ENCODE measurements at regions not wholly inside any gene's neighbourhood (a gene's known extent, or its start where the extent isn't known, plus 50 kb on each side); places are given as distances from the start of the nearest gene placed in this dataset.

GRCh38 chr20:51134405-51134804, 111.5 kb upstream of the KCNG1 start (continued):
- TF ChIP-seq, protein P1, sequence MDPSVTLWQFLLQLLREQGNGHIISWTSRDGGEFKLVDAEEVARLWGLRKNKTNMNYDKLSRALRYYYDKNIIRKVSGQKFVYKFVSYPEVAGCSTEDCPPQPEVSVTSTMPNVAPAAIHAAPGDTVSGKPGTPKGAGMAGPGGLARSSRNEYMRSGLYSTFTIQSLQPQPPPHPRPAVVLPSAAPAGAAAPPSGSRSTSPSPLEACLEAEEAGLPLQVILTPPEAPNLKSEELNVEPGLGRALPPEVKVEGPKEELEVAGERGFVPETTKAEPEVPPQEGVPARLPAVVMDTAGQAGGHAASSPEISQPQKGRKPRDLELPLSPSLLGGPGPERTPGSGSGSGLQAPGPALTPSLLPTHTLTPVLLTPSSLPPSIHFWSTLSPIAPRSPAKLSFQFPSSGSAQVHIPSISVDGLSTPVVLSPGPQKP (IDR thresholded peaks at IDR 0.05; ENCODE audit: low read depth, low read length), result no peak
- no peak for TF ChIP-seq FOSL2 (IDR thresholded peaks at IDR 0.05)
- TF ChIP-seq FOSL2 (CRISPR knock-in tag; IDR thresholded peaks at IDR 0.05), result no peak
- TF ChIP-seq KDM5A (IDR thresholded peaks at IDR 0.05), result no peak
- TF ChIP-seq RAD21 (conservative IDR thresholded peaks at IDR 0.05 in 1 of 2, IDR thresholded peaks at IDR 0.05 in 1 of 2), result no peak
- TF ChIP-seq, protein P2, sequence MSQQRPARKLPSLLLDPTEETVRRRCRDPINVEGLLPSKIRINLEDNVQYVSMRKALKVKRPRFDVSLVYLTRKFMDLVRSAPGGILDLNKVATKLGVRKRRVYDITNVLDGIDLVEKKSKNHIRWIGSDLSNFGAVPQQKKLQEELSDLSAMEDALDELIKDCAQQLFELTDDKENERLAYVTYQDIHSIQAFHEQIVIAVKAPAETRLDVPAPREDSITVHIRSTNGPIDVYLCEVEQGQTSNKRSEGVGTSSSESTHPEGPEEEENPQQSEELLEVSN (IDR thresholded peaks at IDR 0.05; ENCODE audit: borderline replicate concordance, low read depth), result no peak
- TF ChIP-seq USF2 (IDR thresholded peaks at IDR 0.05), result no peak
- TF ChIP-seq, protein P3, sequence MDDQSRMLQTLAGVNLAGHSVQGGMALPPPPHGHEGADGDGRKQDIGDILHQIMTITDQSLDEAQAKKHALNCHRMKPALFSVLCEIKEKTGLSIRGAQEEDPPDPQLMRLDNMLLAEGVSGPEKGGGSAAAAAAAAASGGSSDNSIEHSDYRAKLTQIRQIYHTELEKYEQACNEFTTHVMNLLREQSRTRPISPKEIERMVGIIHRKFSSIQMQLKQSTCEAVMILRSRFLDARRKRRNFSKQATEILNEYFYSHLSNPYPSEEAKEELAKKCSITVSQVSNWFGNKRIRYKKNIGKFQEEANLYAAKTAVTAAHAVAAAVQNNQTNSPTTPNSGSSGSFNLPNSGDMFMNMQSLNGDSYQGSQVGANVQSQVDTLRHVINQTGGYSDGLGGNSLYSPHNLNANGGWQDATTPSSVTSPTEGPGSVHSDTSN (IDR thresholded peaks at IDR 0.05), result no peak

DNA sequence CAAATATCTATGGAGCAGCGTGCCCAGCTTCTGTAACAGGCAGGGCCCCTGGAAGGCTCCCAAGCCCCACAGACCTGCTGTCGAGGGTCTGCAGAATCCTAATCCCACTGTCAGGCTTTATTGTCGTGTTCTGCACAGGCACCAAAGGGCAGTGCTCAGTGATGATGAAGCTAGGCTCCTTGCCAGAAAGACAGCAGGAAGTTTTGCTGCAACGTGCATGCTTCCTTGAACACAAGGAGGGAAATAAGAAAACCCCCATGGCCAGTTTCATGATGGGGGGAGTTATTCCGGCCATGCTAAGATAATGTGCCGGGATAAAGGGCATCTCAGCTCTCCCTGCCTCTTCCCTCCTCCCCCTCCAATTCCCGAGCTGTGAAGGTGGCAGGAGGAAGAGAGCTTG, 109.4 kb upstream of the KCNG1 start:
- TF ChIP-seq POLR2A (IDR thresholded peaks at IDR 0.05; ENCODE audit: low read length) (no peak), BCL3 (IDR thresholded peaks at IDR 0.05) (no peak)
- no peak for ATAC-seq
- Histone ChIP-seq H3K4me2 (no peak overlapping the region), H3K9me3 (no peaks in the 10 kb centered on the region), H3K4me3 (no peak overlapping the region), H3K27ac (no peak overlapping the region), H3K4me1 (peaks cover 17% of the 10 kb centered on the region)
- FAIRE-seq, result no peak
- CTCF ChIA-PET, result interaction anchor here (1.4 to 2.0 kb wide), 2 partner anchors 117 to 145 kb away, joined by 5 read pairs; no protein-coding TSS in a partner anchor
- POLR2A ChIA-PET, result no interaction called here
- WGBS (ENCODE audit: missing lambda C conversion rate), result 30% methylated on average over 7 of the region's 7 CpGs
- DNase-seq (ENCODE audit: low read depth in 1 of 2, low spot score in 1 of 2), result no peak

- no peak for TF ChIP-seq FOSL2 (IDR thresholded peaks at IDR 0.05)
- no peak for TF ChIP-seq FOSL2 (CRISPR knock-in tag; IDR thresholded peaks at IDR 0.05)
- TF ChIP-seq, protein P4, sequence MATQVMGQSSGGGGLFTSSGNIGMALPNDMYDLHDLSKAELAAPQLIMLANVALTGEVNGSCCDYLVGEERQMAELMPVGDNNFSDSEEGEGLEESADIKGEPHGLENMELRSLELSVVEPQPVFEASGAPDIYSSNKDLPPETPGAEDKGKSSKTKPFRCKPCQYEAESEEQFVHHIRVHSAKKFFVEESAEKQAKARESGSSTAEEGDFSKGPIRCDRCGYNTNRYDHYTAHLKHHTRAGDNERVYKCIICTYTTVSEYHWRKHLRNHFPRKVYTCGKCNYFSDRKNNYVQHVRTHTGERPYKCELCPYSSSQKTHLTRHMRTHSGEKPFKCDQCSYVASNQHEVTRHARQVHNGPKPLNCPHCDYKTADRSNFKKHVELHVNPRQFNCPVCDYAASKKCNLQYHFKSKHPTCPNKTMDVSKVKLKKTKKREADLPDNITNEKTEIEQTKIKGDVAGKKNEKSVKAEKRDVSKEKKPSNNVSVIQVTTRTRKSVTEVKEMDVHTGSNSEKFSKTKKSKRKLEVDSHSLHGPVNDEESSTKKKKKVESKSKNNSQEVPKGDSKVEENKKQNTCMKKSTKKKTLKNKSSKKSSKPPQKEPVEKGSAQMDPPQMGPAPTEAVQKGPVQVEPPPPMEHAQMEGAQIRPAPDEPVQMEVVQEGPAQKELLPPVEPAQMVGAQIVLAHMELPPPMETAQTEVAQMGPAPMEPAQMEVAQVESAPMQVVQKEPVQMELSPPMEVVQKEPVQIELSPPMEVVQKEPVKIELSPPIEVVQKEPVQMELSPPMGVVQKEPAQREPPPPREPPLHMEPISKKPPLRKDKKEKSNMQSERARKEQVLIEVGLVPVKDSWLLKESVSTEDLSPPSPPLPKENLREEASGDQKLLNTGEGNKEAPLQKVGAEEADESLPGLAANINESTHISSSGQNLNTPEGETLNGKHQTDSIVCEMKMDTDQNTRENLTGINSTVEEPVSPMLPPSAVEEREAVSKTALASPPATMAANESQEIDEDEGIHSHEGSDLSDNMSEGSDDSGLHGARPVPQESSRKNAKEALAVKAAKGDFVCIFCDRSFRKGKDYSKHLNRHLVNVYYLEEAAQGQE (IDR thresholded peaks at IDR 0.05), result no peak
- TF ChIP-seq, protein P2 (IDR thresholded peaks at IDR 0.05; ENCODE audit: borderline replicate concordance, low read depth), result no peak
- TF ChIP-seq POLR2AphosphoS2 (conservative IDR thresholded peaks at IDR 0.05; ENCODE audit: low read length), result no peak
- no peak for TF ChIP-seq RARB (CRISPR knock-in tag; IDR thresholded peaks at IDR 0.05)
- TF ChIP-seq MAZ (IDR thresholded peaks at IDR 0.05; ENCODE audit: borderline replicate concordance, low read depth, low read length), result no peak
- TF ChIP-seq MYC (IDR thresholded peaks at IDR 0.05; ENCODE audit: borderline replicate concordance, low read length), result no peak
- no peak for TF ChIP-seq ZNF302 (CRISPR knock-in tag; IDR thresholded peaks at IDR 0.05)
- TF ChIP-seq HDAC2 (IDR thresholded peaks at IDR 0.05), result no peak
- no peak for TF ChIP-seq RCOR1 (IDR thresholded peaks at IDR 0.05; ENCODE audit: low read depth, low read length)
- TF ChIP-seq, protein P1 (IDR thresholded peaks at IDR 0.05; ENCODE audit: low read depth, low read length), result no peak
- TF ChIP-seq CBX2 (IDR thresholded peaks at IDR 0.05; ENCODE audit: borderline replicate concordance, low read depth), result no peak
- no peak for TF ChIP-seq KDM1A (IDR thresholded peaks at IDR 0.05; ENCODE audit: low read depth)
- no peak for TF ChIP-seq NPAS2 (CRISPR knock-in tag; IDR thresholded peaks at IDR 0.05; ENCODE audit: borderline replicate concordance)
- Histone ChIP-seq H3K4me1 (peaks cover 17% of the 10 kb centered on the region), H3K27ac (no peak overlapping the region), H3K9me3 (no peaks in the 10 kb centered on the region), H3K4me3 (no peak overlapping the region), H3K4me2 (no peak overlapping the region)
- no peak for ATAC-seq
- no peak for FAIRE-seq
- 81% methylated on average over 1 of the region's 1 CpG for WGBS (ENCODE audit: missing lambda C conversion rate)
- ChIA-PET POLR2A (no interaction called here), CTCF (interaction anchor here (1.4 to 2.0 kb wide), 2 partner anchors 117 to 144 kb away, joined by 5 read pairs; no protein-coding TSS in a partner anchor)
- DNase-seq (ENCODE audit: low read depth in 1 of 2, low spot score in 1 of 2), result no peak
Measured at GRCh38 chr20:51131811-51132210, 108.9 kb upstream of the KCNG1 start.
